ENCODE measurements at regions not wholly inside any gene's neighbourhood (a gene's known extent, or its start where the extent isn't known, plus 50 kb on each side); places are given as distances from the start of the nearest gene placed in this dataset.

DNA sequence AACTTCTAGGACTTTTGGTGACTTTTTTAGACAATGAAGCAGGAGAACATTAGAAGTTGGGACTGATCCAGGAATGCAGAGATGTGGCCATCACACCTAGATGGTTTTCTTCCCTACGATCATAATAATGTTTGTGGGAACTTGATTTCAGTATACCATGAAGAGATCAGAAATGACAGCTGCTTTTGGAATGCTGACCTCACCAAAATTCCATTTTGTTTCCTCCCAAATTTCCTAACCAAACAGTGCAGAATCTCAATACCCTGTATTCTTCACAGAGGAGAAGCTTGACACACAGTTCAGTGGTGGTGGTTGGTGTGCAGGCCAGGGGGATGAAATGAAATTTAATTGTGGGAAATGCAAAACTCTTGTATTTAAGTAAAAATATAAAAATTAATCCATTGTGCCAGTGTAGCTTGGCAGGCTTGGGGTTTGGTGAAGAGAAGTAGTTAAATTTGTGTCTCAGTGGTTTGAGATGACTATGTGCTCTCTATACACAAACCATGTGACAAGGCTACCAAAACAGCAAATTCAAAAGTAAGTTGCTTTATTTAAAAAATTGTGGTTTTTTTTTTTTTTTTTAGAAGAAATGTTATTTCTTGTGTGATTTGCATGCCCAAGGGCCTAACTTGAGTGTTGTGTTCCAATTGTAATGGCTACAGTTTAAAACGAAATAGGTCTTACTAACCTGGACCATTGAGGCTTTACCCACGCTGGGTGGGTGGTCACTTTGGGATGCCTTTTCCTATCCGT, 252.4 kb downstream of the LPIN1 start:
- no peaks in the 10 kb centered on the region for H3K4me1 ChIP-seq
- H3K36me3 ChIP-seq = no peaks in the 10 kb centered on the region
- H3K4me3 ChIP-seq = no peak overlapping the region
- intact Hi-C loops (cut with micrococcal nuclease) = no loop called here
- H3K27ac ChIP-seq (replicated peaks) = no peak overlapping the region
- TF ChIP-seq, protein P1, sequence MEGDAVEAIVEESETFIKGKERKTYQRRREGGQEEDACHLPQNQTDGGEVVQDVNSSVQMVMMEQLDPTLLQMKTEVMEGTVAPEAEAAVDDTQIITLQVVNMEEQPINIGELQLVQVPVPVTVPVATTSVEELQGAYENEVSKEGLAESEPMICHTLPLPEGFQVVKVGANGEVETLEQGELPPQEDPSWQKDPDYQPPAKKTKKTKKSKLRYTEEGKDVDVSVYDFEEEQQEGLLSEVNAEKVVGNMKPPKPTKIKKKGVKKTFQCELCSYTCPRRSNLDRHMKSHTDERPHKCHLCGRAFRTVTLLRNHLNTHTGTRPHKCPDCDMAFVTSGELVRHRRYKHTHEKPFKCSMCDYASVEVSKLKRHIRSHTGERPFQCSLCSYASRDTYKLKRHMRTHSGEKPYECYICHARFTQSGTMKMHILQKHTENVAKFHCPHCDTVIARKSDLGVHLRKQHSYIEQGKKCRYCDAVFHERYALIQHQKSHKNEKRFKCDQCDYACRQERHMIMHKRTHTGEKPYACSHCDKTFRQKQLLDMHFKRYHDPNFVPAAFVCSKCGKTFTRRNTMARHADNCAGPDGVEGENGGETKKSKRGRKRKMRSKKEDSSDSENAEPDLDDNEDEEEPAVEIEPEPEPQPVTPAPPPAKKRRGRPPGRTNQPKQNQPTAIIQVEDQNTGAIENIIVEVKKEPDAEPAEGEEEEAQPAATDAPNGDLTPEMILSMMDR (IDR thresholded peaks at IDR 0.05; ENCODE audit: borderline replicate concordance) = no peak
- H3K9me3 ChIP-seq (replicated peaks) = peaks cover 10% of the 10 kb centered on the region
- H3K27me3 ChIP-seq (ENCODE audit: low read depth) = no peaks in the 10 kb centered on the region
- no peak for DNase-seq

DNA sequence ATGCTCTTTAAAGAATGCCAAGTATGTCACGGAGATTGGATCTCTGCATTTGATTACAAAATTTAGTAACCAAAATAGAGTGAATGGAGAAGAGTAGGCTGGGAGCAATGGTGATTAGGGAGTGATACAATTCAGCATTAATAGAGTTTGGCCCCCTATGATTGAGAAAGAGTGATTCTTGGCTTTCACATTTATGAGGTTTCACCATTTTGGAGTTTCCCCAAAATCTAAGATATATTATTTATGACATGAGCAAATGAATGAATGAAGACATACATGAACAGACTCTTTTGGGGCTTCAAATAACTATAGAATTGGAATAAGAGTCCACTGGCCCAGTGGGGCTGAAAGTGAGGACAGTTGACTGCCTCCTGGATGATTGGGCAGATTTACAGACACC, 255.2 kb downstream of the LPIN1 start:
- Histone ChIP-seq H3K27ac (replicated peaks) (no peak overlapping the region), H3K4me3 (no peak overlapping the region), H3K36me3 (no peaks in the 10 kb centered on the region), H3K9me3 (replicated peaks) (no peaks in the 10 kb centered on the region), H3K4me1 (peaks cover 6% of the 10 kb centered on the region), H3K27me3 (ENCODE audit: low read depth) (no peaks in the 10 kb centered on the region)
- TF ChIP-seq, protein P1 (IDR thresholded peaks at IDR 0.05; ENCODE audit: borderline replicate concordance) = no peak
- intact Hi-C loops (cut with micrococcal nuclease) = no loop called here
- no peak for DNase-seq

DNA sequence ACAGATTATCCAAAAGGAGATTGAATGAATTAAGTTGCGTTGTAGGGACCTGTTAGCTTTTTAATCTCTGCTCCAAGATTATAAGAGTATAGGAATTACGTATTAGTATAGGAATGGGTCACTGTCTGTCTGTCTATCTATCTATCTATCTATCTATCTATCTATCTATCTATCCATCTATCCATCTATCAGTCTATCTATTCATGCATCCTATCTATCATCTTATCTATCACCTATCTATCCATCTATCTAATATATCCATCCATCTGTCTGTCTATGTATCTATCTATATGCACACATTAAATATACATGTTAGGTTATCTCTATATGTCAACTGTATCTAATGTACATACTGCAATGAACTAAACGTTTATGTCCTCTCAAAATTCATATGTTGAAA, 255.8 kb downstream of the LPIN1 start:
- no peak for DNase-seq
- H3K27me3 ChIP-seq (ENCODE audit: low read depth) = no peaks in the 10 kb centered on the region
- intact Hi-C loops (cut with micrococcal nuclease) = no loop called here
- H3K4me1 ChIP-seq = peaks cover 6% of the 10 kb centered on the region
- H3K4me3 ChIP-seq = no peak overlapping the region
- no peak overlapping the region for H3K27ac ChIP-seq (replicated peaks)
- TF ChIP-seq, protein P1 (IDR thresholded peaks at IDR 0.05; ENCODE audit: borderline replicate concordance) = no peak
- no peaks in the 10 kb centered on the region for H3K9me3 ChIP-seq (replicated peaks)
- H3K36me3 ChIP-seq = no peaks in the 10 kb centered on the region

DNA sequence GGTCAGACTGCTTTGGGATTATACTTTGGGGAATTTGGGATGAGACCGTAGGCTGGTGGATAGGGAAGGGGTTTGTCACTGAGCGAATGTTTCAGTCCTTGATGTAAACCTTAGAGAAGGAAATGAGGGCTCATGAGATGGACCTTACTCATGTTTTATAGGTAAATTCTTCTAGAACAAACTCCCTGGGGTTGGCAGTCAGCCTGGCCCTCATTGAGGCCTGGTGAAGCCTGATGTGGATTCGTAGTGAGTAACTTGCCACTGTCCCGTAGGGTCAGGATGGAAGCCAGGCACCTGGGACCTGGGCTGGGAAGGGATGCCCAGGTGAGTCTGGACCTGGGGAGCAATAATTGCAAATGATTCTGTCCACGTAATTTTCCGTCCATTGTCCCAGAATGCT, 258.3 kb downstream of the LPIN1 start:
- H3K4me1 ChIP-seq = peaks cover 6% of the 10 kb centered on the region
- no peaks in the 10 kb centered on the region for H3K9me3 ChIP-seq (replicated peaks)
- H3K36me3 ChIP-seq = no peaks in the 10 kb centered on the region
- no peaks in the 10 kb centered on the region for H3K27me3 ChIP-seq (ENCODE audit: low read depth)
- no peak overlapping the region for H3K27ac ChIP-seq (replicated peaks)
- no peak for DNase-seq
- TF ChIP-seq, protein P1 (IDR thresholded peaks at IDR 0.05; ENCODE audit: borderline replicate concordance) = no peak
- intact Hi-C loops (cut with micrococcal nuclease) = no loop called here
- no peak overlapping the region for H3K4me3 ChIP-seq

DNA sequence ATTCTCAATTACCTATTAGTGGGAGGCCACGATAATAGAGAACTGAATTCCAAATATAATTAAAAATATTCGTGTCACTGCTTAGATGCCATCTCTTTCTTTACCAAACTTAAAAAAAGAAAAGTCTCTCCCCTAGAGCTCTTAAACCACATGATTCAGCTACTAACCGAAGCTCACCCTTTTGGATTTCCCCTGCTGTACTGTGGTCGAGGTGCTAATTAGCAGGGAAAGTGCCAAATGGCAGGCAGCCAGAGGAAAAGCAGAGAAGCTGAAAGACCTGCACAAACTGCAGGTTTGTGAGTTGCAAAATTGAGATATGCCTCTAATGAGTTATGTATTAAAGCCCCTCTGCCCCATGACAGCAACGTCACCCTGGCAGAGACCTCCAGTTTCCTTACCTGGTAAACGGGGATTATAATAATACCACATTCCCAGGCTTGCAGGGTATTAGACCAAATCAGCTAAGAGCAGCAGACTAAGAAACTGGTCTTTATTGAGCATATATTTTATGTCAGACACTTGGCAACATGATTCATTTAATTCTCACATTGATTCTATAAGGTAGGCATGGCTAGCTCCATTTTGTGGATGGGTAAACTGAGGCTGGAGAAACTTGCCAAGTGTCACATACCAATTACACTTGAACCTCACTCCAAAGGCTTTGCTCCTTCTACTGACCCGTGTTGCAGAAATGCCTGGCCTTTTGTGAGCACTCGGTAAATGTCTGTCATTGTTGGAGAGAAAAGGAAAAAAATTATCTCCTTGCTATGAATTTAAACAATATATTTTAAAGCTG, 259.7 kb downstream of the LPIN1 start:
- no peaks in the 10 kb centered on the region for H3K9me3 ChIP-seq (replicated peaks)
- H3K27me3 ChIP-seq (ENCODE audit: low read depth) = no peaks in the 10 kb centered on the region
- H3K4me1 ChIP-seq = peaks cover 6% of the 10 kb centered on the region
- no peaks in the 10 kb centered on the region for H3K36me3 ChIP-seq
- no peak overlapping the region for H3K4me3 ChIP-seq
- TF ChIP-seq, protein P1 (IDR thresholded peaks at IDR 0.05; ENCODE audit: borderline replicate concordance) = no peak
- no peak overlapping the region for H3K27ac ChIP-seq (replicated peaks)
- intact Hi-C loops (cut with micrococcal nuclease) = no loop called here
- no peak for DNase-seq

Measured in left ventricle myocardium inferior (tissue), 1 donor.